HEK293 (cell line): ENCODE measurements at regions not wholly inside any gene's neighbourhood (a gene's known extent, or its start where the extent isn't known, plus 50 kb on each side); places are given as distances from the start of the nearest gene placed in this dataset.

Experiments
- FEZF1 ChIP-seq: fragments of 450-650 bp; formaldehyde crosslinking; IDR thresholded peaks from 2 replicates; pipeline ENCODE4 v1.5.1; 2016; ENCODE audit warnings: missing biosample characterization, missing genetic modification characterization
- MYNN ChIP-seq: fragments of 450-650 bp; formaldehyde crosslinking; IDR thresholded peaks from 2 replicates; pipeline ENCODE4 v1.5.1; 2016; ENCODE audit warnings: missing biosample characterization, missing genetic modification characterization, borderline replicate concordance
- ZNF37A ChIP-seq: fragments of 450-650 bp; IDR thresholded peaks from 2 replicates; pipeline ENCODE4 v1.5.1; 2018; ENCODE audit warnings: missing biosample characterization, missing genetic modification characterization
- ZNF48 ChIP-seq: fragments of 450-650 bp; formaldehyde crosslinking; IDR thresholded peaks from 2 replicates; pipeline ENCODE4 v1.5.1; 2016; ENCODE audit warnings: missing biosample characterization, missing genetic modification characterization
- ZNF530 ChIP-seq: fragments of 450-650 bp; formaldehyde crosslinking; IDR thresholded peaks from 2 replicates; pipeline ENCODE4 v1.5.1; 2016; ENCODE audit warnings: low read depth, missing biosample characterization, missing genetic modification characterization
- ZNF561 ChIP-seq: fragments of 450-650 bp; IDR thresholded peaks from 2 replicates; pipeline ENCODE4 v1.5.1; 2018; ENCODE audit warnings: missing biosample characterization, missing genetic modification characterization, borderline replicate concordance
- TF ChIP-seq, protein P1 (sequence below): fragments of 450-650 bp; formaldehyde crosslinking; IDR thresholded peaks from 2 replicates; pipeline ENCODE4 v1.5.1; 2016; ENCODE audit warnings: missing biosample characterization, missing genetic modification characterization
- TF ChIP-seq, protein P2 (sequence below): fragments of 450-650 bp; formaldehyde crosslinking; IDR thresholded peaks from 2 replicates; pipeline ENCODE4 v1.5.1; 2017; ENCODE audit warnings: missing biosample characterization, missing genetic modification characterization
- TF ChIP-seq, protein P3 (sequence below): fragments of 450-650 bp; formaldehyde crosslinking; IDR thresholded peaks from 2 replicates; pipeline ENCODE4 v1.5.1; 2016; ENCODE audit warnings: missing biosample characterization, missing genetic modification characterization
- TF ChIP-seq, protein P4 (sequence below): fragments of 450-650 bp; formaldehyde crosslinking; IDR thresholded peaks from 2 replicates; pipeline ENCODE4 v1.5.1; 2016; ENCODE audit warnings: missing biosample characterization, missing genetic modification characterization

DNA sequence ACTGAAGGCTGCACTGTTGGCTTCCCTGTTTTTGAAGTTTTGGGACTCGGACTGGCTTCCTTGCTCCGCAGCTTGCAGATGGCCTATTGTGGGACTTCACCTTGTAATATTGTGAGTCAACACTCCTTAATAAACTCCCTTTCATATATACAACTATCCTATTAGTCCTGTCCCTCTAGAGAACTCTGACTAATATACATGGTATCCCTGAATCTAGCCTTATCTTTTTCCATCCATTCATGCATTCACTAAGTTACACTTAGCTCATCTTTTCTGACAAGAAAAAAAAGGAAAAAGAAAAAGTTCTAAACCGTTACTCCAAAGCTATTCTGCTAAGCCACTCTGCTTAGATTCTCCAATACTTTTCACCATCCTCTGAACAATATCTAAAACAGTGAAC, 1260.2 kb upstream of the PCDH7 start:
- TF ChIP-seq, protein P1, sequence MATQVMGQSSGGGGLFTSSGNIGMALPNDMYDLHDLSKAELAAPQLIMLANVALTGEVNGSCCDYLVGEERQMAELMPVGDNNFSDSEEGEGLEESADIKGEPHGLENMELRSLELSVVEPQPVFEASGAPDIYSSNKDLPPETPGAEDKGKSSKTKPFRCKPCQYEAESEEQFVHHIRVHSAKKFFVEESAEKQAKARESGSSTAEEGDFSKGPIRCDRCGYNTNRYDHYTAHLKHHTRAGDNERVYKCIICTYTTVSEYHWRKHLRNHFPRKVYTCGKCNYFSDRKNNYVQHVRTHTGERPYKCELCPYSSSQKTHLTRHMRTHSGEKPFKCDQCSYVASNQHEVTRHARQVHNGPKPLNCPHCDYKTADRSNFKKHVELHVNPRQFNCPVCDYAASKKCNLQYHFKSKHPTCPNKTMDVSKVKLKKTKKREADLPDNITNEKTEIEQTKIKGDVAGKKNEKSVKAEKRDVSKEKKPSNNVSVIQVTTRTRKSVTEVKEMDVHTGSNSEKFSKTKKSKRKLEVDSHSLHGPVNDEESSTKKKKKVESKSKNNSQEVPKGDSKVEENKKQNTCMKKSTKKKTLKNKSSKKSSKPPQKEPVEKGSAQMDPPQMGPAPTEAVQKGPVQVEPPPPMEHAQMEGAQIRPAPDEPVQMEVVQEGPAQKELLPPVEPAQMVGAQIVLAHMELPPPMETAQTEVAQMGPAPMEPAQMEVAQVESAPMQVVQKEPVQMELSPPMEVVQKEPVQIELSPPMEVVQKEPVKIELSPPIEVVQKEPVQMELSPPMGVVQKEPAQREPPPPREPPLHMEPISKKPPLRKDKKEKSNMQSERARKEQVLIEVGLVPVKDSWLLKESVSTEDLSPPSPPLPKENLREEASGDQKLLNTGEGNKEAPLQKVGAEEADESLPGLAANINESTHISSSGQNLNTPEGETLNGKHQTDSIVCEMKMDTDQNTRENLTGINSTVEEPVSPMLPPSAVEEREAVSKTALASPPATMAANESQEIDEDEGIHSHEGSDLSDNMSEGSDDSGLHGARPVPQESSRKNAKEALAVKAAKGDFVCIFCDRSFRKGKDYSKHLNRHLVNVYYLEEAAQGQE (tag by site-specific recombination) = no peak
- TF ChIP-seq, protein P2, sequence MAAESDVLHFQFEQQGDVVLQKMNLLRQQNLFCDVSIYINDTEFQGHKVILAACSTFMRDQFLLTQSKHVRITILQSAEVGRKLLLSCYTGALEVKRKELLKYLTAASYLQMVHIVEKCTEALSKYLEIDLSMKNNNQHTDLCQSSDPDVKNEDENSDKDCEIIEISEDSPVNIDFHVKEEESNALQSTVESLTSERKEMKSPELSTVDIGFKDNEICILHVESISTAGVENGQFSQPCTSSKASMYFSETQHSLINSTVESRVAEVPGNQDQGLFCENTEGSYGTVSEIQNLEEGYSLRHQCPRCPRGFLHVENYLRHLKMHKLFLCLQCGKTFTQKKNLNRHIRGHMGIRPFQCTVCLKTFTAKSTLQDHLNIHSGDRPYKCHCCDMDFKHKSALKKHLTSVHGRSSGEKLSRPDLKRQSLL (tag by site-specific recombination) = no peak
- TF ChIP-seq ZNF530 (no peak), ZNF48 (tag by site-specific recombination) (no peak), ZNF561 (tag by site-specific recombination) (no peak), FEZF1 (tag by site-specific recombination) (no peak), ZNF37A (tag by site-specific recombination) (no peak), MYNN (no peak)
- TF ChIP-seq, protein P3, sequence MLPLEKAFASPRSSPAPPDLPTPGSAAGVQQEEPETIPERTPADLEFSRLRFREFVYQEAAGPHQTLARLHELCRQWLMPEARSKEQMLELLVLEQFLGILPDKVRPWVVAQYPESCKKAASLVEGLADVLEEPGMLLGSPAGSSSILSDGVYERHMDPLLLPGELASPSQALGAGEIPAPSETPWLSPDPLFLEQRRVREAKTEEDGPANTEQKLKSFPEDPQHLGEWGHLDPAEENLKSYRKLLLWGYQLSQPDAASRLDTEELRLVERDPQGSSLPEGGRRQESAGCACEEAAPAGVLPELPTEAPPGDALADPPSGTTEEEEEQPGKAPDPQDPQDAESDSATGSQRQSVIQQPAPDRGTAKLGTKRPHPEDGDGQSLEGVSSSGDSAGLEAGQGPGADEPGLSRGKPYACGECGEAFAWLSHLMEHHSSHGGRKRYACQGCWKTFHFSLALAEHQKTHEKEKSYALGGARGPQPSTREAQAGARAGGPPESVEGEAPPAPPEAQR = no peak
- TF ChIP-seq, protein P4, sequence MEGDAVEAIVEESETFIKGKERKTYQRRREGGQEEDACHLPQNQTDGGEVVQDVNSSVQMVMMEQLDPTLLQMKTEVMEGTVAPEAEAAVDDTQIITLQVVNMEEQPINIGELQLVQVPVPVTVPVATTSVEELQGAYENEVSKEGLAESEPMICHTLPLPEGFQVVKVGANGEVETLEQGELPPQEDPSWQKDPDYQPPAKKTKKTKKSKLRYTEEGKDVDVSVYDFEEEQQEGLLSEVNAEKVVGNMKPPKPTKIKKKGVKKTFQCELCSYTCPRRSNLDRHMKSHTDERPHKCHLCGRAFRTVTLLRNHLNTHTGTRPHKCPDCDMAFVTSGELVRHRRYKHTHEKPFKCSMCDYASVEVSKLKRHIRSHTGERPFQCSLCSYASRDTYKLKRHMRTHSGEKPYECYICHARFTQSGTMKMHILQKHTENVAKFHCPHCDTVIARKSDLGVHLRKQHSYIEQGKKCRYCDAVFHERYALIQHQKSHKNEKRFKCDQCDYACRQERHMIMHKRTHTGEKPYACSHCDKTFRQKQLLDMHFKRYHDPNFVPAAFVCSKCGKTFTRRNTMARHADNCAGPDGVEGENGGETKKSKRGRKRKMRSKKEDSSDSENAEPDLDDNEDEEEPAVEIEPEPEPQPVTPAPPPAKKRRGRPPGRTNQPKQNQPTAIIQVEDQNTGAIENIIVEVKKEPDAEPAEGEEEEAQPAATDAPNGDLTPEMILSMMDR (tag by site-specific recombination) = no peak
